ENCODE measurements at regions not wholly inside any gene's neighbourhood (a gene's known extent, or its start where the extent isn't known, plus 50 kb on each side); places are given as distances from the start of the nearest gene placed in this dataset.

GRCh38 chr13:76724421-76724820 lies 161.8 kb downstream of the KCTD12 start:
- no peak for TF ChIP-seq EZH2 (optimal IDR thresholded peaks at IDR 0.05; ENCODE audit: low read depth, low read length)
- no peak for TF ChIP-seq CTCF (IDR thresholded peaks at IDR 0.05; ENCODE audit: low read length)
- TF ChIP-seq EZH2phosphoT487 (IDR thresholded peaks at IDR 0.05; ENCODE audit: low read length), result no peak

Measured in MM.1S (cell line).